IPS-15b (cell line): ENCODE measurements at regions not wholly inside any gene's neighbourhood (a gene's known extent, or its start where the extent isn't known, plus 50 kb on each side); places are given as distances from the start of the nearest gene placed in this dataset.

Source experiments
- H3K27me3 ChIP-seq: one replicate; pipeline ENCODE4 v1.6.1; 2013; ENCODE audit warnings: low read length; ENCODE audit not compliant: control insufficient read depth, insufficient read depth
- H3K36me3 ChIP-seq: one replicate; pipeline ENCODE4 v1.6.1; 2013; ENCODE audit warnings: low read length; ENCODE audit not compliant: control insufficient read depth, insufficient read depth
- H3K4me1 ChIP-seq: one replicate; pipeline ENCODE4 v1.6.1; 2013; ENCODE audit warnings: mild to moderate bottlenecking, low read length; ENCODE audit not compliant: control insufficient read depth, insufficient read depth
- H3K4me3 ChIP-seq: one replicate; pipeline ENCODE4 v1.5.1; 2013; ENCODE audit warnings: low read depth, low read length
- H3K9ac ChIP-seq: one replicate; pipeline ENCODE4 v1.6.1; 2013; ENCODE audit warnings: low read depth, mild to moderate bottlenecking, low read length
- H3K9me3 ChIP-seq: one replicate; pipeline ENCODE4 v1.6.1; 2013; ENCODE audit warnings: mild to moderate bottlenecking, low read length; ENCODE audit not compliant: control insufficient read depth, insufficient read depth

- H3K36me3 ChIP-seq: no peaks in the 10 kb centered on the region
- H3K27me3 ChIP-seq: no peaks in the 10 kb centered on the region
- no peak overlapping the region for H3K9ac ChIP-seq
- no peak overlapping the region for H3K4me3 ChIP-seq
- no peaks in the 10 kb centered on the region for H3K4me1 ChIP-seq
- H3K9me3 ChIP-seq: no peaks in the 10 kb centered on the region
Observed at GRCh38 chr1:5379176-5379759, 613.0 kb downstream of the NPHP4 start.

GRCh38 chr1:5376538-5377247, 615.5 kb downstream of the NPHP4 start:
- H3K4me1 ChIP-seq: no peaks in the 10 kb centered on the region

GRCh38 chr1:5375481-5375880, 616.7 kb downstream of the NPHP4 start:
- Histone ChIP-seq H3K4me3 (no peak overlapping the region), H3K27me3 (no peaks in the 10 kb centered on the region), H3K4me1 (no peaks in the 10 kb centered on the region), H3K36me3 (no peaks in the 10 kb centered on the region), H3K9me3 (peaks cover 7% of the 10 kb centered on the region), H3K9ac (no peak overlapping the region)

More at GRCh38 chr1:5376538-5377247, 615.5 kb downstream of the NPHP4 start:
- no peak overlapping the region for H3K4me3 ChIP-seq
- peaks cover 5% of the 10 kb centered on the region for H3K9me3 ChIP-seq
- H3K27me3 ChIP-seq: no peaks in the 10 kb centered on the region
- no peaks in the 10 kb centered on the region for H3K36me3 ChIP-seq
- no peak overlapping the region for H3K9ac ChIP-seq

GRCh38 chr1:5374192-5374591, 618.0 kb downstream of the NPHP4 start:
- H3K27me3 ChIP-seq: no peaks in the 10 kb centered on the region
- no peaks in the 10 kb centered on the region for H3K4me1 ChIP-seq
- no peak overlapping the region for H3K9ac ChIP-seq
- no peaks in the 10 kb centered on the region for H3K36me3 ChIP-seq
- no peak overlapping the region for H3K4me3 ChIP-seq
- peaks cover 7% of the 10 kb centered on the region for H3K9me3 ChIP-seq

GRCh38 chr1:5373281-5373680, 618.9 kb downstream of the NPHP4 start:
- no peaks in the 10 kb centered on the region for H3K36me3 ChIP-seq
- H3K9me3 ChIP-seq: peaks cover 7% of the 10 kb centered on the region
- H3K27me3 ChIP-seq: no peaks in the 10 kb centered on the region
- no peaks in the 10 kb centered on the region for H3K4me1 ChIP-seq
- H3K4me3 ChIP-seq: no peak overlapping the region
- H3K9ac ChIP-seq: no peak overlapping the region

GRCh38 chr1:5371270-5371669, 621.0 kb downstream of the NPHP4 start:
- H3K4me3 ChIP-seq: no peak overlapping the region
- no peaks in the 10 kb centered on the region for H3K36me3 ChIP-seq
- no peaks in the 10 kb centered on the region for H3K4me1 ChIP-seq
- no peak overlapping the region for H3K9ac ChIP-seq
- peaks cover 7% of the 10 kb centered on the region for H3K9me3 ChIP-seq
- H3K27me3 ChIP-seq: no peaks in the 10 kb centered on the region

GRCh38 chr1:5370311-5370710, 621.9 kb downstream of the NPHP4 start:
- H3K9ac ChIP-seq: no peak overlapping the region
- H3K4me1 ChIP-seq: no peaks in the 10 kb centered on the region
- H3K4me3 ChIP-seq: no peak overlapping the region
- H3K27me3 ChIP-seq: no peaks in the 10 kb centered on the region
- peaks cover 7% of the 10 kb centered on the region for H3K9me3 ChIP-seq
- H3K36me3 ChIP-seq: no peaks in the 10 kb centered on the region

- H3K4me3 ChIP-seq: no peak overlapping the region
- H3K36me3 ChIP-seq: no peaks in the 10 kb centered on the region
- H3K9ac ChIP-seq: no peak overlapping the region
- no peaks in the 10 kb centered on the region for H3K4me1 ChIP-seq
- peaks cover 7% of the 10 kb centered on the region for H3K9me3 ChIP-seq
- H3K27me3 ChIP-seq: no peaks in the 10 kb centered on the region
Observed at GRCh38 chr1:5369223-5369622, 623.0 kb downstream of the NPHP4 start.

GRCh38 chr1:5368201-5368600, 624.0 kb downstream of the NPHP4 start:
- Histone ChIP-seq H3K9me3 (peaks cover 2% of the 10 kb centered on the region), H3K27me3 (no peaks in the 10 kb centered on the region), H3K4me1 (no peaks in the 10 kb centered on the region), H3K36me3 (no peaks in the 10 kb centered on the region), H3K9ac (no peak overlapping the region), H3K4me3 (no peak overlapping the region)

- Histone ChIP-seq H3K4me1 (no peaks in the 10 kb centered on the region), H3K27me3 (no peaks in the 10 kb centered on the region), H3K36me3 (no peaks in the 10 kb centered on the region), H3K9me3 (peaks cover 2% of the 10 kb centered on the region), H3K9ac (no peak overlapping the region), H3K4me3 (no peak overlapping the region)
Observed at GRCh38 chr1:5367306-5367705, 624.9 kb downstream of the NPHP4 start.

GRCh38 chr1:5365751-5366150, 626.5 kb downstream of the NPHP4 start:
- no peak overlapping the region for H3K4me3 ChIP-seq
- H3K9ac ChIP-seq: no peak overlapping the region
- no peaks in the 10 kb centered on the region for H3K36me3 ChIP-seq
- H3K4me1 ChIP-seq: no peaks in the 10 kb centered on the region
- H3K9me3 ChIP-seq: no peaks in the 10 kb centered on the region
- no peaks in the 10 kb centered on the region for H3K27me3 ChIP-seq

- no peak overlapping the region for H3K9ac ChIP-seq
- H3K36me3 ChIP-seq: no peaks in the 10 kb centered on the region
- H3K4me3 ChIP-seq: no peak overlapping the region
- H3K9me3 ChIP-seq: no peaks in the 10 kb centered on the region
- H3K27me3 ChIP-seq: no peaks in the 10 kb centered on the region
- H3K4me1 ChIP-seq: no peaks in the 10 kb centered on the region
Observed at GRCh38 chr1:5364591-5364990, 627.6 kb downstream of the NPHP4 start.
